Erythroblast (primary cell): ENCODE measurements at regions not wholly inside any gene's neighbourhood (a gene's known extent, or its start where the extent isn't known, plus 50 kb on each side); places are given as distances from the start of the nearest gene placed in this dataset.

Source experiments
- GATA1 ChIP-seq: IDR thresholded peaks from 2 replicates; pipeline ENCODE4 v1.6.1; 2011; ENCODE audit warnings: low read depth, mild to moderate bottlenecking, control low read depth, low read length, moderate library complexity
- POLR2A ChIP-seq: IDR thresholded peaks from 2 replicates; pipeline ENCODE4 v1.6.1; 2011; ENCODE audit warnings: mild to moderate bottlenecking, low read length

DNA sequence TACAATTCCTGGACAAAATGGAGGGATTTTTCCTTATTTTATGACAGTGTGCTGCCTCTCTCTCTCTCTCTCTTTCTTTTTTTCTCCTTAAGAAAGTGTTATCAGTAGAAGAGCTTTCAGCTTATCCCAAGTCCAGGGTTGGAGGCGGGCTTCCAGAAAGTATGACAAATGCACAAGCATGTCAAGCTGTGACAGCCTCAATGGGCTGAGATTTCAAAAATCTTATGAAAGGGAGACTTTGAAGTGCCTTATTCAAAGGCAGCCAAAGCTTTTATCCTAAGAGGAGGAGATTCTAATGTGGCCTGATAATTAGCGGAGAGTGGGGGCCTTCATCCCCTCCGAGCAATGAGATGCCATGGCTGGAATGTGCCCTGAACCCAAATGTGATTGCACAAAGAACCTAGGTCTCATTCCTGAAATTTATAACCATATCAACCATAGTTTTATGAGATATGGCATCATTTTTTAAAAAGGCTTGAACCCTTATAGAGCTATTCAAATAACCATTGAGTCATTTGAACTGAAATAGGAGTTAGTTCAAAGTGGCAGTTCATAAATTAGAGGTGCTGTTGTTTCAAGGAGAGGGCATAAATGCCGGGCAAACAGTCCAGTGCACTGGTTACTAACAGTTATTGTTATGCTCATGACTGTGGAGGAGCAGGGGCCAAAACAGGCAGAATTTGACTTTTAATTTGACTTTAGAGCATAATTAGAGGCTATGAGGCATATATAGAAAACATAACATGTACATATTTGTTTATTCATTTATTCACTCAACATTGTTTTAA, 261.6 kb upstream of the THRB start:
- TF ChIP-seq POLR2A (no peak), GATA1 (no peak)
